DND-41 (cell line): ENCODE measurements at regions not wholly inside any gene's neighbourhood (a gene's known extent, or its start where the extent isn't known, plus 50 kb on each side); places are given as distances from the start of the nearest gene placed in this dataset.

Experiments
- CTCF ChIP-seq: IDR thresholded peaks from 2 replicates; pipeline ENCODE4 v1.5.1; 2012; ENCODE audit warnings: borderline replicate concordance, low read length, moderate library complexity, mild to moderate bottlenecking; ENCODE audit not compliant: poor library complexity, severe bottlenecking; ENCODE audit errors: extremely low read depth
- EZH2 ChIP-seq: IDR thresholded peaks from 3 replicates; pipeline ENCODE4 v1.6.1; 2012; ENCODE audit warnings: borderline replicate concordance, low read depth, mild to moderate bottlenecking, moderate library complexity, low read length, inconsistent platforms; ENCODE audit not compliant: severe bottlenecking

- no peak for TF ChIP-seq CTCF
- no peak for TF ChIP-seq EZH2
These were observed 407.2 kb upstream of the PIK3R1 start for GRCh38 chr5:67808340-67808739.
